ENCODE measurements at regions not wholly inside any gene's neighbourhood (a gene's known extent, or its start where the extent isn't known, plus 50 kb on each side); places are given as distances from the start of the nearest gene placed in this dataset.
A peak's percentile ranks its signal among the peaks of the same experiment; 100 is the strongest.

- no peak for TF ChIP-seq CTCF (IDR thresholded peaks at IDR 0.05; ENCODE audit: insufficient read depth, low read length)
- DNase-seq (ENCODE audit: low read depth), result peak; percentile 13
These were observed 151.0 kb upstream of the PPARGC1A start for GRCh38 chr4:24040811-24041210.

GRCh38 chr4:24033626-24034025, 143.8 kb upstream of the PPARGC1A start:
- TF ChIP-seq CTCF (IDR thresholded peaks at IDR 0.05; ENCODE audit: insufficient read depth, low read length), result no peak
- DNase-seq (ENCODE audit: low read depth), result no peak
- no peak overlapping the region for H3K4me3 ChIP-seq (ENCODE audit: low read depth, low read length)

More at GRCh38 chr4:24040811-24041210, 151.0 kb upstream of the PPARGC1A start:
- no peak overlapping the region for H3K4me3 ChIP-seq (ENCODE audit: low read depth, low read length)

- no peak overlapping the region for H3K4me3 ChIP-seq (ENCODE audit: low read depth, low read length)
- no peak for DNase-seq (ENCODE audit: low read depth)
- no peak for TF ChIP-seq CTCF (IDR thresholded peaks at IDR 0.05; ENCODE audit: insufficient read depth, low read length)
These were observed 142.6 kb upstream of the PPARGC1A start for GRCh38 chr4:24032371-24032989.

- no peak for TF ChIP-seq CTCF (IDR thresholded peaks at IDR 0.05; ENCODE audit: insufficient read depth, low read length)
- no peak for DNase-seq (ENCODE audit: low read depth)
- no peak overlapping the region for H3K4me3 ChIP-seq (ENCODE audit: low read depth, low read length)
These were observed 136.7 kb upstream of the PPARGC1A start for GRCh38 chr4:24026596-24026995.

GRCh38 chr4:24024605-24025004, 134.8 kb upstream of the PPARGC1A start:
- no peak overlapping the region for H3K4me3 ChIP-seq (ENCODE audit: low read depth, low read length)
- TF ChIP-seq CTCF (IDR thresholded peaks at IDR 0.05; ENCODE audit: insufficient read depth, low read length), result no peak
- DNase-seq (ENCODE audit: low read depth), result peak; percentile 11

GRCh38 chr4:24024157-24024556, 134.3 kb upstream of the PPARGC1A start:
- TF ChIP-seq CTCF (IDR thresholded peaks at IDR 0.05; ENCODE audit: insufficient read depth, low read length), result no peak
- peak; percentile 30 for DNase-seq (ENCODE audit: low read depth)
- H3K4me3 ChIP-seq (ENCODE audit: low read depth, low read length), result no peak overlapping the region

- no peak for DNase-seq (ENCODE audit: low read depth)
- no peak for TF ChIP-seq CTCF (IDR thresholded peaks at IDR 0.05; ENCODE audit: insufficient read depth, low read length)
- H3K4me3 ChIP-seq (ENCODE audit: low read depth, low read length), result no peak overlapping the region
These were observed 125.9 kb upstream of the PPARGC1A start for GRCh38 chr4:24015782-24016181.

All from fibroblast of the aortic adventitia (primary cell).